ENCODE measurements at regions not wholly inside any gene's neighbourhood (a gene's known extent, or its start where the extent isn't known, plus 50 kb on each side); places are given as distances from the start of the nearest gene placed in this dataset.

DNA sequence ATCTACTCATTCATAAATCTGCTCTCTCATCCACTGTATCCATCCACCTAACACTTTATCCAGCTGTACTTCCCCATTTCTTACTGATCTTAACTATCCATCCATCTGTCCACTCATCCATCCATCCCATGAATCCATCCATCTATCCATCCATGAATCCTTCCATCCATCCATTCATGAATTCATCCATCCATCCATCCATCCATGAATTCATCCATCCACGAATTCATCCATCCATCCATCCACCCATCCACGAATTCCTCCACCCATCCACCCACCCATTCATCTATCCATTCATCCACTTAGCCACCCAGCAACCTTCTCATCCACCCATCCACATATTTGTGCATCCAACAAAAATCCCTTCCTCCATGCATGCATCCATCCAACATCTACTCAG, 128.6 kb upstream of the MYL2 start (continued):
- TF ChIP-seq, protein P1, sequence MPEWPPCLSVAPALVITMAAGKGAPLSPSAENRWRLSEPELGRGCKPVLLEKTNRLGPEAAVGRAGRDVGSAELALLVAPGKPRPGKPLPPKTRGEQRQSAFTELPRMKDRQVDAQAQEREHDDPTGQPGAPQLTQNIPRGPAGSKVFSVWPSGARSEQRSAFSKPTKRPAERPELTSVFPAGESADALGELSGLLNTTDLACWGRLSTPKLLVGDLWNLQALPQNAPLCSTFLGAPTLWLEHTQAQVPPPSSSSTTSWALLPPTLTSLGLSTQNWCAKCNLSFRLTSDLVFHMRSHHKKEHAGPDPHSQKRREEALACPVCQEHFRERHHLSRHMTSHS (tag by site-specific recombination; IDR thresholded peaks at IDR 0.05) = no peak
- no peak for TF ChIP-seq ZNF302 (tag by site-specific recombination; IDR thresholded peaks at IDR 0.05; ENCODE audit: low read depth)

- Histone ChIP-seq H3K27ac (ENCODE audit: extremely low read depth, low read depth, low read length) (no peak overlapping the region), H3K4me3 (ENCODE audit: low read depth, low read length) (no peak overlapping the region), H3K4me1 (ENCODE audit: control insufficient read depth, insufficient read depth, low read length) (no peaks in the 10 kb centered on the region), H3K36me3 (ENCODE audit: control insufficient read depth in 2 of 2, insufficient read depth in 1 of 2, low read length in 2 of 2) (no peaks in the 10 kb centered on the region), H3K9me3 (ENCODE audit: control insufficient read depth, insufficient read depth, low read depth, low read length) (no peaks in the 10 kb centered on the region)
- ChIA-PET CTCF (no interaction called here), POLR2A (no interaction called here)
- TF ChIP-seq ZIC2 (tag by site-specific recombination; IDR thresholded peaks at IDR 0.05) = 0 out of 2 replicates have a peak, but pooled peaks have one; percentile 17
- TF ChIP-seq ZNF449 (tag by site-specific recombination; IDR thresholded peaks at IDR 0.05) = no peak
These were observed 126.5 kb upstream of the MYL2 start for GRCh38 chr12:111046896-111047295.

GRCh38 chr12:111045941-111046340, 125.6 kb upstream of the MYL2 start:
- H3K4me1 ChIP-seq (ENCODE audit: control insufficient read depth, insufficient read depth, low read length) = no peaks in the 10 kb centered on the region
- no peaks in the 10 kb centered on the region for H3K9me3 ChIP-seq (ENCODE audit: control insufficient read depth, insufficient read depth, low read depth, low read length)
- no peak for TF ChIP-seq ZNF677 (tag by site-specific recombination; IDR thresholded peaks at IDR 0.05)
- no peak for TF ChIP-seq ZNF292 (tag by site-specific recombination; IDR thresholded peaks at IDR 0.05; ENCODE audit: borderline replicate concordance, low read depth)
- TF ChIP-seq ZNF670 (tag by site-specific recombination; IDR thresholded peaks at IDR 0.05; ENCODE audit: low read depth) = no peak
- no peak for TF ChIP-seq ZNF530 (tag by site-specific recombination; IDR thresholded peaks at IDR 0.05; ENCODE audit: low read depth)
- TF ChIP-seq ZNF24 (tag by site-specific recombination; IDR thresholded peaks at IDR 0.05) = no peak
- no peak for TF ChIP-seq ZNF324 (tag by site-specific recombination; IDR thresholded peaks at IDR 0.05)
- no peak for TF ChIP-seq ZNF548 (tag by site-specific recombination; IDR thresholded peaks at IDR 0.05)
- H3K27ac ChIP-seq (ENCODE audit: extremely low read depth, low read depth, low read length) = no peak overlapping the region
- ChIA-PET CTCF (interaction anchor here (0.6 to 0.9 kb wide), 2 partner anchors 12 to 226 kb away, joined by 3 to 4 read pairs; no protein-coding TSS in a partner anchor), POLR2A (no interaction called here)
- H3K4me3 ChIP-seq (ENCODE audit: low read depth, low read length) = no peak overlapping the region
- no peaks in the 10 kb centered on the region for H3K36me3 ChIP-seq (ENCODE audit: control insufficient read depth in 2 of 2, insufficient read depth in 1 of 2, low read length in 2 of 2)

DNA sequence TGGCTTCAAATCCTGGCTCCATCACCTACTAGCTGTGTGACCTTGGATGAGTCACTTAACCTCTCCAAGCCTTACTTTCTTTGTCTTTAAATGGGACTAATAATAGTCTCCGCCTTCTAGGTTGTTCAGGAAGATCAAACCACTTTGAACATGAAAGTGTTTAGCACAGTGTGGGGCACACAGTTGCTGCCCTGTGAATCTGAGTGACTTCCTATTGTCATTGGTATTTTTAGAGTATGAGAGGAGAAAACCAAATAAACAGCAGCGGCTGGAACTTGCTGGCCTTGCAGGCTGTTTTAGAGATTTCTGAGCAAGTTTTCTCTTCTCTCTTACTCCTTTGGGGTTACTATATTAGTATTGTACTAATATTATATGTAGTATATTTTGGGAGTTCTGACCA, 120.7 kb upstream of the MYL2 start:
- no peak for TF ChIP-seq ZXDB (tag by site-specific recombination; IDR thresholded peaks at IDR 0.05)
- TF ChIP-seq FEZF1 (tag by site-specific recombination; IDR thresholded peaks at IDR 0.05) = no peak
- TF ChIP-seq, protein P2, sequence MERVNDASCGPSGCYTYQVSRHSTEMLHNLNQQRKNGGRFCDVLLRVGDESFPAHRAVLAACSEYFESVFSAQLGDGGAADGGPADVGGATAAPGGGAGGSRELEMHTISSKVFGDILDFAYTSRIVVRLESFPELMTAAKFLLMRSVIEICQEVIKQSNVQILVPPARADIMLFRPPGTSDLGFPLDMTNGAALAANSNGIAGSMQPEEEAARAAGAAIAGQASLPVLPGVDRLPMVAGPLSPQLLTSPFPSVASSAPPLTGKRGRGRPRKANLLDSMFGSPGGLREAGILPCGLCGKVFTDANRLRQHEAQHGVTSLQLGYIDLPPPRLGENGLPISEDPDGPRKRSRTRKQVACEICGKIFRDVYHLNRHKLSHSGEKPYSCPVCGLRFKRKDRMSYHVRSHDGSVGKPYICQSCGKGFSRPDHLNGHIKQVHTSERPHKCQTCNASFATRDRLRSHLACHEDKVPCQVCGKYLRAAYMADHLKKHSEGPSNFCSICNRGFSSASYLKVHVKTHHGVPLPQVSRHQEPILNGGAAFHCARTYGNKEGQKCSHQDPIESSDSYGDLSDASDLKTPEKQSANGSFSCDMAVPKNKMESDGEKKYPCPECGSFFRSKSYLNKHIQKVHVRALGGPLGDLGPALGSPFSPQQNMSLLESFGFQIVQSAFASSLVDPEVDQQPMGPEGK (tag by site-specific recombination; IDR thresholded peaks at IDR 0.05) = no peak
- TF ChIP-seq ZNF140 (tag by site-specific recombination; IDR thresholded peaks at IDR 0.05) = no peak
- TF ChIP-seq HOXA7 (CRISPR knock-in tag; IDR thresholded peaks at IDR 0.05; ENCODE audit: borderline replicate concordance) = no peak
- TF ChIP-seq ZNF664 (tag by site-specific recombination; IDR thresholded peaks at IDR 0.05) = no peak
- no peak for TF ChIP-seq ZNF776 (tag by site-specific recombination; IDR thresholded peaks at IDR 0.05; ENCODE audit: borderline replicate concordance)
- TF ChIP-seq, protein P3, sequence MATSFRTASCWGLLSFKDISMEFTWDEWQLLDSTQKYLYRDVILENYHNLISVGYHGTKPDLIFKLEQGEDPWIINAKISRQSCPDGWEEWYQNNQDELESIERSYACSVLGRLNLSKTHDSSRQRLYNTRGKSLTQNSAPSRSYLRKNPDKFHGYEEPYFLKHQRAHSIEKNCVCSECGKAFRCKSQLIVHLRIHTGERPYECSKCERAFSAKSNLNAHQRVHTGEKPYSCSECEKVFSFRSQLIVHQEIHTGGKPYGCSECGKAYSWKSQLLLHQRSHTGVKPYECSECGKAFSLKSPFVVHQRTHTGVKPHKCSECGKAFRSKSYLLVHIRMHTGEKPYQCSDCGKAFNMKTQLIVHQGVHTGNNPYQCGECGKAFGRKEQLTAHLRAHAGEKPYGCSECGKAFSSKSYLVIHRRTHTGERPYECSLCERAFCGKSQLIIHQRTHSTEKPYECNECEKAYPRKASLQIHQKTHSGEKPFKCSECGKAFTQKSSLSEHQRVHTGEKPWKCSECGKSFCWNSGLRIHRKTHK (tag by site-specific recombination; IDR thresholded peaks at IDR 0.05) = no peak
- TF ChIP-seq HOXC10 (CRISPR knock-in tag; IDR thresholded peaks at IDR 0.05) = no peak
- TF ChIP-seq SETDB1 (IDR thresholded peaks at IDR 0.05; ENCODE audit: insufficient read length, low read length) = no peak
- TF ChIP-seq GLIS2 (tag by site-specific recombination; IDR thresholded peaks at IDR 0.05) = no peak
- ChIA-PET POLR2A (no interaction called here), CTCF (interaction anchor here (1.6 kb wide), 1 partner anchor 17 kb away, joined by 4 read pairs; no protein-coding TSS in a partner anchor)
- no peak overlapping the region for H3K27ac ChIP-seq (ENCODE audit: extremely low read depth, low read depth, low read length)
- no peaks in the 10 kb centered on the region for H3K9me3 ChIP-seq (ENCODE audit: control insufficient read depth, insufficient read depth, low read depth, low read length)
- H3K4me1 ChIP-seq (ENCODE audit: control insufficient read depth, insufficient read depth, low read length) = no peaks in the 10 kb centered on the region
- H3K36me3 ChIP-seq (ENCODE audit: control insufficient read depth in 2 of 2, insufficient read depth in 1 of 2, low read length in 2 of 2) = no peaks in the 10 kb centered on the region
- H3K4me3 ChIP-seq (ENCODE audit: low read depth, low read length) = no peak overlapping the region

Data from HEK293 (cell line).